Loucy (cell line): ENCODE measurements at regions not wholly inside any gene's neighbourhood (a gene's known extent, or its start where the extent isn't known, plus 50 kb on each side); places are given as distances from the start of the nearest gene placed in this dataset.

Experiments
- CTCF ChIP-seq: fragments of 200-600 bp; sonication (generic); conservative IDR thresholded peaks from 2 replicates; pipeline ENCODE4 v1.5.1; 2014; ENCODE audit warnings: mild to moderate bottlenecking, antibody characterized with exemption, low read length
- EZH2phosphoT487 ChIP-seq: fragments of 200-600 bp; IDR thresholded peaks from 2 replicates; pipeline ENCODE4 v1.6.1; 2018; ENCODE audit warnings: antibody characterized with exemption, mild to moderate bottlenecking, moderate library complexity, borderline replicate concordance

GRCh38 chr11:130710021-130710420 lies 206.3 kb downstream of the SNX19 start:
- no peak for TF ChIP-seq CTCF
- TF ChIP-seq EZH2phosphoT487 = no peak
